ENCODE measurements at regions not wholly inside any gene's neighbourhood (a gene's known extent, or its start where the extent isn't known, plus 50 kb on each side); places are given as distances from the start of the nearest gene placed in this dataset.

GRCh38 chr6:163724196-163724595 is 309.7 kb downstream of the QKI start:
- Histone ChIP-seq H3K36me3 (no peaks in the 10 kb centered on the region), H3K4me1 (peaks cover 0 to 9% (median 3%) of the 10 kb centered on the region in 4 donors), H3K9me3 (no peaks in the 10 kb centered on the region), H3K27me3 (no peaks in the 10 kb centered on the region), H3K27ac (no peak overlapping the region), H3K4me3 (no peak overlapping the region)
- no peak for TF ChIP-seq CTCF (IDR thresholded peaks at IDR 0.05)
- TF ChIP-seq POLR2A (IDR thresholded peaks at IDR 0.05), result no peak
- intact Hi-C loops (cut with DNase I), result no loop called here
- no peak for DNase-seq
- ATAC-seq, result no peak
- WGBS (ENCODE audit: insufficient coverage, low coverage, low lambda C conversion rate, missing lambda C conversion rate), result 94% methylated on average over 3 of the region's 8 CpGs

GRCh38 chr6:163723759-163724158 is 309.2 kb downstream of the QKI start:
- no peak for DNase-seq
- H3K36me3 ChIP-seq, result no peaks in the 10 kb centered on the region
- intact Hi-C loops (cut with DNase I), result no loop called here
- no peak overlapping the region for H3K27ac ChIP-seq
- TF ChIP-seq POLR2A (IDR thresholded peaks at IDR 0.05) (no peak), CTCF (IDR thresholded peaks at IDR 0.05) (no peak)
- H3K9me3 ChIP-seq, result no peaks in the 10 kb centered on the region
- 90% methylated on average over 8 of the region's 8 CpGs for WGBS (ENCODE audit: insufficient coverage, low coverage, low lambda C conversion rate, missing lambda C conversion rate)
- ATAC-seq, result no peak
- H3K4me3 ChIP-seq, result no peak overlapping the region
- no peaks in the 10 kb centered on the region for H3K27me3 ChIP-seq
- peaks cover 0 to 9% (median 3%) of the 10 kb centered on the region in 4 donors for H3K4me1 ChIP-seq

- Histone ChIP-seq H3K9me3 (no peaks in the 10 kb centered on the region), H3K36me3 (no peaks in the 10 kb centered on the region), H3K27ac (no peak overlapping the region), H3K4me1 (peaks cover 0 to 9% (median 3%) of the 10 kb centered on the region in 4 donors), H3K4me3 (no peak overlapping the region), H3K27me3 (no peaks in the 10 kb centered on the region)
- intact Hi-C loops (cut with DNase I), result no loop called here
- ATAC-seq (no peak), DNase-seq (no peak)
- TF ChIP-seq POLR2A (IDR thresholded peaks at IDR 0.05) (no peak), CTCF (IDR thresholded peaks at IDR 0.05) (no peak)
- 74% methylated on average over 7 of the region's 13 CpGs for WGBS (ENCODE audit: insufficient coverage, low coverage, low lambda C conversion rate, missing lambda C conversion rate)
Observed at GRCh38 chr6:163721922-163722692, 307.6 kb downstream of the QKI start.

- WGBS (ENCODE audit: insufficient coverage, low coverage, low lambda C conversion rate, missing lambda C conversion rate), result 93% methylated on average over 1 of the region's 1 CpG
- H3K4me3 ChIP-seq, result no peak overlapping the region
- H3K27me3 ChIP-seq, result no peaks in the 10 kb centered on the region
- ATAC-seq (no peak), DNase-seq (no peak)
- TF ChIP-seq POLR2A (IDR thresholded peaks at IDR 0.05) (no peak), CTCF (IDR thresholded peaks at IDR 0.05) (no peak)
- H3K4me1 ChIP-seq, result peaks cover 0 to 9% (median 3%) of the 10 kb centered on the region in 4 donors
- H3K36me3 ChIP-seq, result no peaks in the 10 kb centered on the region
- H3K27ac ChIP-seq, result no peak overlapping the region
- H3K9me3 ChIP-seq, result no peaks in the 10 kb centered on the region
- intact Hi-C loops (cut with DNase I), result no loop called here
Observed at GRCh38 chr6:163721435-163721834, 306.9 kb downstream of the QKI start.
